Ovary (tissue), 3 donors: ENCODE measurements at regions not wholly inside any gene's neighbourhood (a gene's known extent, or its start where the extent isn't known, plus 50 kb on each side); places are given as distances from the start of the nearest gene placed in this dataset.

Experiments
- EP300 ChIP-seq: sonication (generic); formaldehyde crosslinking; IDR thresholded peaks from one replicate; pipeline ENCODE4 v1.6.1; 2017; ENCODE audit warnings: antibody characterized with exemption
- POLR2A ChIP-seq: fragments of 450-650 bp; IDR thresholded peaks from one replicate; pipeline ENCODE4 v1.6.1; 2017; ENCODE audit warnings: antibody characterized with exemption, mild to moderate bottlenecking, moderate library complexity
- TF ChIP-seq, protein P1 (sequence below), 3 donors: fragments of 450-650 bp in 2 of 3; fragments of 200-600 bp in 1 of 3; IDR thresholded peaks; one replicate each; pipeline versions ENCODE4 v1.5.1 to v1.8.0; 2016 to 2022; ENCODE audit warnings: antibody characterized with exemption in 3 of 3, mild to moderate bottlenecking in 1 of 3
- donor health status: DM: no; HTN: no; CAD: no.

DNA sequence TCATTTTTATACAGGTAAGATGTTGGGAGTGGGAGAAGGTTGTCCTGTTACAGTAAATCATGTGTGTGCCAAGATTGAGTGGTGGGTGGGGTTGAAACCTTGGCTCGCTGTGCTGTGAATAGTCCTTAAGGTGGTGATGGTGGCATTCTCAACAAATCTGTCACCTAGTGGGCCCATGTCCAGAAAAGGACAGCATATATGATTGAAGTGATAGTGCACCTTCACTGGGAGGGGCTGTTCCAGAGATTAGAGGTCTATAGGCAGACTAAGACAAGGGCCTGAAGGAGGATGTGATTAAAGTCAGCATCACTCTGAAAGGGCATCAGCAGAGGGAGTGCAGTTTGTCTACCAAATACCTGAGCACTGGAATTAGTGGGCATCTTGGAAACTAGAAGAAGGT is 374.2 kb upstream of the C2CD4B start:
- TF ChIP-seq, protein P1, sequence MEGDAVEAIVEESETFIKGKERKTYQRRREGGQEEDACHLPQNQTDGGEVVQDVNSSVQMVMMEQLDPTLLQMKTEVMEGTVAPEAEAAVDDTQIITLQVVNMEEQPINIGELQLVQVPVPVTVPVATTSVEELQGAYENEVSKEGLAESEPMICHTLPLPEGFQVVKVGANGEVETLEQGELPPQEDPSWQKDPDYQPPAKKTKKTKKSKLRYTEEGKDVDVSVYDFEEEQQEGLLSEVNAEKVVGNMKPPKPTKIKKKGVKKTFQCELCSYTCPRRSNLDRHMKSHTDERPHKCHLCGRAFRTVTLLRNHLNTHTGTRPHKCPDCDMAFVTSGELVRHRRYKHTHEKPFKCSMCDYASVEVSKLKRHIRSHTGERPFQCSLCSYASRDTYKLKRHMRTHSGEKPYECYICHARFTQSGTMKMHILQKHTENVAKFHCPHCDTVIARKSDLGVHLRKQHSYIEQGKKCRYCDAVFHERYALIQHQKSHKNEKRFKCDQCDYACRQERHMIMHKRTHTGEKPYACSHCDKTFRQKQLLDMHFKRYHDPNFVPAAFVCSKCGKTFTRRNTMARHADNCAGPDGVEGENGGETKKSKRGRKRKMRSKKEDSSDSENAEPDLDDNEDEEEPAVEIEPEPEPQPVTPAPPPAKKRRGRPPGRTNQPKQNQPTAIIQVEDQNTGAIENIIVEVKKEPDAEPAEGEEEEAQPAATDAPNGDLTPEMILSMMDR (IDR thresholded peaks at IDR 0.05) = no peak
- no peak for TF ChIP-seq POLR2A
- TF ChIP-seq EP300 = no peak
